Lower leg skin (tissue), 3 donors: ENCODE measurements at regions not wholly inside any gene's neighbourhood (a gene's known extent, or its start where the extent isn't known, plus 50 kb on each side); places are given as distances from the start of the nearest gene placed in this dataset.

Source experiments
- CTCF ChIP-seq, 3 donors: fragments of 450-650 bp; IDR thresholded peaks; one replicate each; pipeline ENCODE4 v1.5.1; 2016; ENCODE audit warnings: antibody characterized with exemption in 3 of 3, mild to moderate bottlenecking in 3 of 3, moderate library complexity in 2 of 3
- POLR2A ChIP-seq, 2 donors: fragments of 450-650 bp; IDR thresholded peaks; one replicate each; pipeline ENCODE4 v1.6.1; 2016 to 2017; ENCODE audit warnings: antibody characterized with exemption in 2 of 2, mild to moderate bottlenecking in 1 of 2, moderate library complexity in 1 of 2

- TF ChIP-seq CTCF (IDR thresholded peaks at IDR 0.05) (no peak), POLR2A (IDR thresholded peaks at IDR 0.05) (no peak)
These were observed 202.7 kb upstream of the SLC14A2 start for GRCh38 chr18:45412577-45412976.
